GM18526 (cell line): ENCODE measurements at regions not wholly inside any gene's neighbourhood (a gene's known extent, or its start where the extent isn't known, plus 50 kb on each side); places are given as distances from the start of the nearest gene placed in this dataset.

Experiments
- POLR2A ChIP-seq: IDR thresholded peaks from 3 replicates; pipeline ENCODE4 v1.6.1; 2011; ENCODE audit not compliant: insufficient read length; ENCODE audit errors: extremely low read depth

GRCh38 chr1:228814176-228814575 is 78.9 kb downstream of the RHOU start:
- no peak for TF ChIP-seq POLR2A

GRCh38 chr1:228818296-228818695 is 83.0 kb downstream of the RHOU start:
- no peak for TF ChIP-seq POLR2A

- no peak for TF ChIP-seq POLR2A
Measured at GRCh38 chr1:228818928-228819630, 83.8 kb downstream of the RHOU start.

- no peak for TF ChIP-seq POLR2A
Measured at GRCh38 chr1:228821252-228821651, 86.0 kb downstream of the RHOU start.

GRCh38 chr1:228823200-228823599 is 87.9 kb downstream of the RHOU start:
- no peak for TF ChIP-seq POLR2A

GRCh38 chr1:228824366-228824765 is 89.1 kb downstream of the RHOU start:
- no peak for TF ChIP-seq POLR2A

GRCh38 chr1:228825041-228825440 is 89.8 kb downstream of the RHOU start:
- TF ChIP-seq POLR2A, result no peak

GRCh38 chr1:228825840-228826484 is 90.7 kb downstream of the RHOU start:
- TF ChIP-seq POLR2A, result no peak

GRCh38 chr1:228827019-228827418 is 91.7 kb downstream of the RHOU start:
- TF ChIP-seq POLR2A, result no peak

GRCh38 chr1:228828151-228828550 is 92.9 kb downstream of the RHOU start:
- no peak for TF ChIP-seq POLR2A

GRCh38 chr1:228830185-228830953 is 95.1 kb downstream of the RHOU start:
- no peak for TF ChIP-seq POLR2A

GRCh38 chr1:228830954-228831481 is 95.7 kb downstream of the RHOU start:
- TF ChIP-seq POLR2A, result no peak

- TF ChIP-seq POLR2A, result no peak
Measured at GRCh38 chr1:228833911-228834688, 98.8 kb downstream of the RHOU start.

- no peak for TF ChIP-seq POLR2A
Measured at GRCh38 chr1:228835456-228835855, 100.2 kb downstream of the RHOU start.

- TF ChIP-seq POLR2A, result no peak
Measured at GRCh38 chr1:228835911-228836310, 100.6 kb downstream of the RHOU start.
